GM21529 (cell line): ENCODE measurements at regions not wholly inside any gene's neighbourhood (a gene's known extent, or its start where the extent isn't known, plus 50 kb on each side); places are given as distances from the start of the nearest gene placed in this dataset.
"Not testable (repeated sequence)": the region's sequence is repeated elsewhere in the genome, so short reads cannot be mapped to it uniquely, and the experiment has no call there.

Experiments used
- ATAC-seq: cut with Tn5 transposase; IDR thresholded peaks from one replicate; pipeline ENCODE4 v1.9.1; 2021; ENCODE audit not compliant: unreplicated experiment

DNA sequence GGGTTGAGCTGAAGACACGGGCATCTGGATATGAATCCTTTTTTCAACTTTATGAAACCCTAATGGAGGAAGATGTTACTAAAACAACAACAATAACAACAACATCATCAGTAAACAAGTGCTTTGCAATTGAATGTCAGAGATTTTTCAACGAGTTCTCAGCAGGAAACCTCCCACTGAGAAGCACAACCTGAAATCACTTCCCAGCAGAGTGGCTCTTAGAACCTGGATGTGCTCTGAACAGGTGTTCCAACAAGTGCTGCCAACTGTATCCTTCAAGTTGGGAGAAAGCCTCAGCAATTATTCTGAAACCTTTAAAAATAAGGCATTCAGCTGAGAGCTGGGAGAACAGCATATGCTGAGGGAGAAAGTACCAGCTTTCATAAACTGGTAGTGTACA, 1622.7 kb upstream of the CELF4 start:
- ATAC-seq = no peak

DNA sequence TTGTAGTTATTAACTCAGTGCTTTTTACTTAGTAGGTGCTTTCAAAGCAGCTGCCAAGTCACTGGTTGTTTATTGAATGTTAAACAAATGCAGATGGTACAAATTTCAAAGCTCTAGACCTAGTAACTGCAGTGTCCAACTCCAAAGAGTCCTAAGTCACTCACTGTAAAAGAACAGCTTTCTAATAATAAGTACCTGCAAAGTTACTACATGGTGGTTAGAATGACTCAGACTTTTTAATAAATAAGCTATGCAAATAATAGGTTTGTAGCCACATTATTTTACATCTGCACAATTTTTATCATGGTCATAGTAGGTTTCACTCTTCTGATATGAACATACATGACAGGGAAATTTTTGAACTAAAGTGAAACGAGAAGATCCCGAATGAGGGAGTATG, 1620.4 kb upstream of the CELF4 start:
- no peak for ATAC-seq

DNA sequence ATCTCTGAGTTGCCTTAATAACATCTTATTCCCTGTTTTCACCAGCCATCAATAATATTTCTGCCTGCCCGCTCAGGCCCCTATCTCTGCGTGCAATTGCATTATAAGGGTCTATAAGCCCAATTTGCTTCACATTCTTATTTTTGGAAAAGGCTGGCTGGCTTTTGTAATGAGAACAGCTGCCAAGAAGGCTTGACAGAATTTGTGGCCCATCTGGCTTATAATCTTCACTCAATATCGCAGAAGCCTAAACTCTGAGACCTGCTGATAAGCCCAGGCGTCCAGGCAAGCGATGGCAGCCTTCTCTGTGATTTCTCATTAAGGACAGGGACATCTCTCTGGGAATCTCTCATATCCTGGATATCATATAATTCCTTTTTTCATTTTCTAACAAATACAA, 1618.6 kb upstream of the CELF4 start:
- ATAC-seq = no peak

DNA sequence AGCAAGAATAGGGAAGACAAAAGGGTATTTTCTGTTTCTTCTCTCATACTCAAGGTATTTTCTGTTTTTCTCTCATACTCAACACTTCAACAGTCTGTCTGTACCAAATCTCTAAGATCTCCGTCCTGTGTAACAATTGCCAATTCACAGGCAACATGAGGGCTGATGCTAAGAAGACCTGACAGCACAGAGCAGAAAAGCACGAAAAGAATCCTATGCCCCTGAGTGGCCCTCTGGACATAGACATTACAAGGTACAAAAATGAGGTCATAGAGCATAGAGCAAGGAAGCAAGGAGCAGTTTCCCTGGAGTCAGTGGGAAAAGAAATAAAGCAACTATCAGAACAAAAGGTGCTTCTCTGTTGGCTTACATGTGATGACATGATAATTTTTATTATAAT, 1612.6 kb upstream of the CELF4 start:
- ATAC-seq = no peak

DNA sequence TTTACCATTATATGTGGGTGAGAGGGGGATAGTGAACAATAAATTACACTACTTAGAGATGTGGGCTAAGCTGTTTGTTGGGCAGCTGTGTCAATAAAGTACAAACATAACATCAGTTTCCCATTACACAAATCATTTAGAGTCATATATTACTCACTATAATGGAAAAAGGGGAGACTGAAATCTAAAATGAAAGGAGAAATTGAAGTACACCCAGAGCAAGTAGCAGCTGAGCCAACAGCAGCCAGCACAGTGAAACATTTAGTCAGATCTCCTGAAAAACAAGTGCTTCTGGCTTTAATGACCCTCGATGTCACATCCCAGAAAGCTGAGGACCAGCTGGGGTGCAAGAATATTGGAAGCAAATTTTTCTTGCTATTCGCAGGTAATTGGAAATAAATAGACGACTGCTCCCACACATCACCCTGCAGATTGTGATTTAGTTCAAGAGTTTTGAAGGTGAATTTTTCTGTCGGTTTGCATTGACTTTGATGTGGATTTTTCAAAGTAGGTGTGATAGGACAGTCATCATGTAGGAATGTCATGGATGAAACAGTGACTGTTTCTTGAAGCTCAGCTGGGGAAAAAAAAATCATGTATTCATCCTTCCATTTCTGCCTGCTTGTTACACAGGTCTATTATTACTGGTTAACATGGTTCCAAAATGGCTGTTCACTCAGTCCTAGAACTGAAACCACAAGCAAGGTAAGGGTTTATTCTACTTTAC, 1607.3 kb upstream of the CELF4 start:
- ATAC-seq = no peak

DNA sequence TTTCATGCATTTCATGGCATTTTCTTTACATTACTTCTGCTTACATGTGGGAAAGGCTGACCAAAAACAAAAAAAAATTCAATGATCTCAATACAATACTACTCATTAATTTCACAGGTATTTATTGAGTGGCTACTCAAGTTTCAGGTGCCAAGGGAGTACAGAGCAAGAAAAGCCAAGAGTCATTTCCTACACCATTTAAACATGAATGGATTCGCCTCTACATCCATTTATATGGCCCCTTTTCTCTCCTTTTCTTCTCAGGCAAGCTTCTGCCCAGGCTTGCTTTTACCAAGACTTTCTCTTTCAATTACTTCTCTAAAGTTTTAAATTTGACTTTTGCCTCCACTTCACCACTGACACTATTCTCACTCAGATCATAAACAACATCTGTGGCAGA, 1603.1 kb upstream of the CELF4 start:
- no peak for ATAC-seq

DNA sequence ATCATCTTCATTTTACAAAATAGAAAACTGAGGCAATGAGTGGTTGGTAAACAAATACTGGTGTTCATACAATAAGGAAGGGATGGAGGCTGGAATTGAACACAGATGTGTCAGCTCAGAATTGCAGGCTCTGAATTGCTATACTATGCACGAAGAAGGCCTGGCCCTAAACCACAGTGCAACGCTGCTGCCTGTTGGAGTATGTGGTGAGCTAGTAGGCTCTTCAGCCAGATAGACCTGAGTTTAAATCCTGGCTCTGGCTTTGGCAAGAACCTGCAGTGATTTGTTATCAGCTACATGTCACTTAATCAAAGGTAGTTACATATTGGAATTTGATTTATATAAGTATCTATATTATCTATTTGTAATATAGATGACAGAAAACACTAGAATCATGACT, 1602.4 kb upstream of the CELF4 start:
- no peak for ATAC-seq

DNA sequence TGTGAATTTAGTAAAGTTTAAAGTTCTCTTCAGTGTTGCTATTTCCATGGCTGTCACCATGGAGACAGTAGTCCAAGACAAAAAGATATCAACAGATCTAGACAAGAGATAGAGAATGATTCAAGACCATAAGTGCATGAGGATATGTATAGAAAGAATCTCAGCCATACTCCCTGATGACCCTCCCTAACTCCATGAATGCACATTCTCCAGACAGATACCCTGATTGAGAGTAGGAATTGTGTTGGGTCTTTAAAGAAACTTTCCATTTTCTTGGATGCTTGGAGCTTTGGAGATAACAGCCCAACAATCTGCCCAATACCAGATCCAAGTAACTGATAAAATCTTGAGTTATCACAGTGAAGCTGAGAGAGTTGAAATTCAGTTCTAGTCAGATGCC, 1601.2 kb upstream of the CELF4 start:
- ATAC-seq = no peak

DNA sequence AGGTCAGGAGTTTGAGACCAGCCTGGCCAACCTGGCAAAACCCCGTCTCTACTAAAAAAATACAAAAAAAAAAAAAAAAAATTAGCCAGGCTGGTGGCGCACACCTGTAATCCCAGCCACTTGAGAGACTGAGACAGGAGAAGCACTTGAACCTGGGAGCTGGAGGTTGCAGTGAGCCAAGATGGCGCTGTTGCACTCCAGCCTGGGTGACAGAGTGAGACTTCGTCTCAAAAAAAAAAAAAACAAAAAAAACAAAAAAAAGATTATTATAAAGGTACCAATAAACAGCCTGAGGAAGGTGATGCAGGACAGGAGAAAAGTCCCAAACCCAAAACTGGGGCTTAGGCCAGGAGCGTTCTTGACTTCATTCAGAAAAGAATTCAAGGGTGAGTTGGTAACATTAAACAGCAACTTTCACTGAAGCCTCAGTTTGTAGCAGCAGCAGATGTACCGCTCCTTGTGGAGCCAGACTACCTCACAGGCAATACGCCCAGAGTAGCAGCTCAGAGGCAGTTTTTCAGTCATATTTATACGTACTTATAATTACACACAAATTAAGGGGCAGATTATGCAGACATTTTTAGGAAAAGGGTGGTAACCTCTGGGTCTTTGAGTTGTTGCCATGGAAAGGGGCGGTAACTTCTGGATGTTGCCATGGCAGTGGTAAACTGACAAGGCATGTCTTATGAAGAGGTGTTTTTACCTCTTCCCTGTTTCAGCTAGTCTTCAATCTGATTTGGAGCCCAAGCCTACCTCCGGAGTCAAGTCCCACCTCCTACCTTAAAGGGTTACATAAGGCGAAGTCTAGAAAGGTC, 1596.6 kb upstream of the CELF4 start:
- no peak for ATAC-seq

DNA sequence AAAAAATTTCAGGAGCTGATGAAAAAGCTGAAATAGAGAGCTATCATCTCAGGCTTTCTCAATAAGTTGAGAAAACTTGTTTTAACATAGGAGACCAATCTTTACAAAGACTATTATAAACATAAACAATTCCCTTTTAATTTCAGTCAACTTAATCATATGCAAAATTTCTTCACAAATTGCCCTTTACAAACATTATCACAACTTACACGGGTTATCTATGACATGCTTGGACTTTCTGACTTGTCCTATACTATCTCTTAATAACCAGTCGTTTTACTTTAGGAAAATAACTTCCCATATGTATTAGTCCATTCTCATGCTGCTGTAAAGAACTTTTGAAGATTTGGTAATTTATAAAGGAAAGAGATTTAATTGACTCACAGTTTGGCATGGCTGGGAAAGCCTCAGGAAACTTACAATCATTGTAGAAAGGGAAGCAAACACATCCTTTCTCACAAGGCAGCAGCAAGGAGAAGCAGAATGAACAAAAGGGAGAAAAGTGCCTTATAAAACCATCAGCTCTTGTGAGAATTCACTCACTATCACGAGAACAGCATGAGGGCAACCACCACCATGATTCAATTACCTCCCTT, 1583.7 kb upstream of the CELF4 start:
- ATAC-seq = no peak

DNA sequence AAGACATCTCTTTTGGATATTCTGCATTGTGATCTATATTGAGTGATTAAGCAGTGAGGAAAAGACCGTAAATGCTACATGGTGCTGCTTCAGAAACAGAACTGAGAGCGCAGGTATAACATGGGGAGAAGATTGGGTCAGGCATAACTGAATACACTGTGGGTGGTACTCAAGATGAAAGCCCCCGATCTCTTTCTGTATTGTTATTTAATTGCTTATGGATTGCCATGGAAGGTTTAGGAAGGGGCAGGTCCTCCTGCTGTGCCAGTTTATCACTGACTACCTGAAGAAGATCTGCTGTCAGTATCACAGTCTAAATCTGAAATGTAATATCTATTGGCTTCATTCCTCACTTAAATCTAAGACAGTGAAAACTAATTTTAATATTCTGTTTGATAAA, 1568.7 kb upstream of the CELF4 start:
- no peak for ATAC-seq

DNA sequence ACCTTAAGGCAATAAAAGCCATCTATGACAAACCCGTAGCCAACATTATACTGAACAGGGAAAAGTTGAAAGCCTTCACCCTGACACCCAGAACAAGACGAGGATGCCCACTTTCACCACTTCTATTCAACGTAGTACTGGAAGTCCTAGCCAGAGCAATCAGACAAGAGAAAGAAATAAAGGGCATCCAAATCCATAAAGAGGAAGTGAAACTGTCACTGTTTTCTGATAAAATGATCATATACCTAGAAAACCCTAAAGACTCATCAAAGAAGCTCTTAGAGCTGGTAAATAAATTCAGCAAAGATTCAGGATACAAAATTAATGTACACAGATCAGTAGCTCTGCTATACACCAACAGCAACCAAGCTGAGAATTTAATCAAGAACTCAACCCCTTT, 1561.9 kb upstream of the CELF4 start:
- ATAC-seq = not testable (repeated sequence)

DNA sequence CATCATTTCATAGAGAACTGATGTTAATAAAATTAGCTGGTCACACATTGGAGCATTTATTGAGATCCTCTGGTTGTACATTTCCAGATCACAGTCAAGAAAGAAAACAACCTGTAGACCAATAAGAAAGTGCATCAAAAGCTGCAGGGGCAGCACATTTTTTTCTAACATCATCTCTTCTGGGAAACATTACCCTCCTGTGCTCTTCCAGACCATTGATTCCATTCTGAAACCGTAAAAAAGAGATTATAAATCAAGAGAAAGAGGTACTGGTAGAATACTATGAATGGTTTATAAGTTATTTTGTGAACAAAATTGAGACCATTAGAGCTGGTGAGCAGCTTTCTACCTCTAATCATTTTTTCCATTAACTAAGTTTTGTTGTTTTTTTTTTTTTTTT, 1548.2 kb upstream of the CELF4 start:
- no peak for ATAC-seq

DNA sequence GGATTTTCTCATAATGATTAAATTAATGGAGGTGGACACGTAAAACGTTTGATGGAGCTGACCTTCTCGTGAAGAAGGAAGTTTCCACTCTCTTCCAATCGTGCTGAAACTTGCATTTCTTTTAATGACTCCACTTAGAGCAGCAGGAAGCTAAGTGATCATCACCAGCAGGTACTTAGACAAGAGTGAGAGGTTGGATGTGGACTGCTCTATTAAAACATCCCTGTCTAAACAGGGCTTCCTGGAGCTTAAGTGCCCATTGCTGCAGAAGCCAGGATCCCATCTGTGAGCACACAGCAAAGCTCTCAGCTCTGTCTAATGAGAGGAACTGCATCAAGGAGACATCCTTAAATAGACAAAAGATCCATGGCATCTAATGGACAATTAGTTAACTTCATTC, 1539.5 kb upstream of the CELF4 start:
- ATAC-seq = no peak

DNA sequence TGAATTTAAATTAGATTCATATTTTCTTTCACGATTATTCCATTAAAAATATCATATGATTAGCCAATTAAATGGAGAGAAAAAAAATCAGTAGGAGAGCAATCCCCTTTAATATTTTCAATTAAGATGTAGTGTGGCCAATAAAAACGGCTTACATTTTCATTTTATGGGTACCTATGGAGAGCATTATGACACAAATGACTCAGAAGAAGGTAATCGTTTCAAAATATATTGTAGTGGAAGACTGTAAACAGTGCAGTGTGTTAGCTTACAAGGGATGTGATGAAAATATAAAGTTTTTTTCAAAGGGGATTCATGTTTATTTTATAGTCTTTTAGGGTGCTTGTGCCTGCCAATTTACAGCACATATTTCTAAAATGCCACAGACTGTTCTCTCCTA, 1507.4 kb upstream of the CELF4 start:
- ATAC-seq = no peak

DNA sequence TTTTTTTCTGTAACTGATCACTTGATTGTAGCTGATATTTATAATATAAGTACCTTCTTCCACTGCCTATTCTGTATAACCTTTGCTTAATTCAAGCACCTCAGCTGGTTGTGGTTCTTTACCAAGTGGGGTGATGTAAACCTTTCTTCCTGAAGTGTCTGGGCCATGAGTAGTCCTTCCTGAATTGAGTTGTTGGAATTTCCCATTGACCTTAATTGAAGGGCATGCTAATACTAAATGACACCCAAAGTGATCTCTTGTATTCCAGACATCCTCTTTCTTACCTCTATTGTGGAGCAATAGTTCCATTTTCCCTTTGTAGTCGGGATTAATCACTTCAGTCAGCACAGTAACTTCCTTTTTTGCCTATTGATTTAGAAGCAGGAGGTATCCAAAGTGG, 1496.8 kb upstream of the CELF4 start:
- ATAC-seq = no peak

DNA sequence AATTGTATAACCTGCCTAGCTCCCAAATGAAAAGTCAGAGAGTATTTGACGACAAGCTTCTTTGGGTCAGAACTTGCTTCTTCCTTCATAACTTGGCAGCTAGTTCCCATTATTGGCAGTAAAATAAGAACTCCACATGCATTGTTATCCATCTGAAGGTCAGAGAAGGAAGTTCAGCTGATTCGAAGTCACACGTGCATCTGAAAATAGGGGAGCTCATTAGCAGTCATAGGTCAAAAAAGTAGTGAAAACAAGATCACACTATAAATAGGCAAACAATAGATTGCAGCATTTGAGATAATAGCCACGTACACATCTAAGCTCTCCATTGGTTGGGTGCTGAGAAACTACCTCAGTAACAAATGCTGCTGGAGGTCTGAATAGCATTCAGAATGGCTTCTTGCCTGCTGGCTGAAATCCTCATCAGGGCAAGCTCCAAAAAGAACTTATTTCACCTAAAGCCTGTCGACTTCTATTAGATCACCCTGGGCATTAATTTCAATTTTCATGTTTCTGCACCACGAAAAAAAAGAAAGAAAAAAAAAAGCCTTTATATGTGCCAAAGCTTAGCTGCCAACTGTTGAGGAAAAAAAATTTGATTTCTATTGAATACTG, 1492.9 kb upstream of the CELF4 start:
- ATAC-seq = no peak

DNA sequence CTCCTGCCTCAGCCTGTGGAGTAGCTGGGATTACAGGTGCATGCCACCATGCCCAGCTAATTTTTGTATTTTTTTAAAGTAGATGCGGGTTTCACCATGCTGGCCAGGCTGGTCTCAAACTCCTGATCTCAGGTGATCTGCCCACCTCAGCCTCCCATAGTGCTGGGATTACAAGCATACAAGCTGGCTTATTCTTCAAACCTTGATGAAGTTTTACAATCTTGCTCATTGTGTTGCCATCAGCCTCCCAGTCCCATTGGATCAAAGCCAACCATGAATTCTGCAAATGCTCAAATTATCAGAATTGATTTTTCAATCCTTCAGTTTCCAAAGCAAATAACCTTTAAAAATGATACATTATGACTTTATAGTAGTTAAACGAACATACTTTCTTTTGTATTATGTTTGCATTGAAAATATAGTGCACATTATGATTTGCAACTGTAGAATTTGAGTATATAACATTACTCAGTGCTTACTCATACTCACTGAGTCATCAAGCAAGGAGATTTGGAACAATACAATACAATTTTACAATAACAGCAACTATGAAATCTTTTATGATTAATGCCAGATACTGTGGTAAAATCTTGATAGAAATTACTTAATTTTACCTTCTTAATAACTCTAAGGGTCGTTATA, 1491.9 kb upstream of the CELF4 start:
- no peak for ATAC-seq

DNA sequence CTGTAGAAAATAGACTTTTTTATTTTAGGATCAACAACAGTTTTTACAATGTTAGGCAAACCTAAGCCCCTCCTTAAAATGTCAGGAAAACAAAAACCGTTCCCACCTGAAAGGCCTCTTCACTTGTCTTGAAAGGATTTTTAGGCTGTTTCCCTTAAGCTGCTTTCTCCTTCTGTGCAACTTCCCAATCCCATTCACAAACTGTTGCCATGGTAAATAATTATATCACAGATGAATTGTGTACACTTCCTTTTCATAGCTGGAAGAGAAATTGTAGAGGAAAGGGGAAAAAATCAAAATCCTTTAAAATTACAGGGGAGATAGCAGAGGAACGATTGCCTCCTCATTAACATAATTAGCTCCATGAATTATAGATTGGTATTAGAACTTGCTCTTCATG, 1488.0 kb upstream of the CELF4 start:
- ATAC-seq = no peak

DNA sequence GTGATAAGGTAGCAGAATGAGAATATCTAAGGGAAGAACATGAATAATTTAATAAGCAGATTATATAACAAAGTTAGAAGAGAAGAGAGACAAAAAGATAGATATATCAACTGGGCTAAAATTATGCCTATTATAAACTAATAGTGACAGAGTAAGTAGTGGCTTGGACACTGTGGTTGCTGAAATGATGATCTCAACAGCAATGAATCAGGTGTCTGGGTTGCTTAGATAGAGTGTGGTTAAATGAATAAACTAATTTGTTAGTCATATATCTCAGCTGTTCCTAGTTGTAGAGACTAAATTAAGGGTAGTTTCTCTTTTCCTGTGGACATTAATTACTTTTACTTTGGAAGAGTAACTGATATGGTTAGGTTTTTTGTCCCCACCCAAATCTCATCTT, 1485.4 kb upstream of the CELF4 start:
- no peak for ATAC-seq

DNA sequence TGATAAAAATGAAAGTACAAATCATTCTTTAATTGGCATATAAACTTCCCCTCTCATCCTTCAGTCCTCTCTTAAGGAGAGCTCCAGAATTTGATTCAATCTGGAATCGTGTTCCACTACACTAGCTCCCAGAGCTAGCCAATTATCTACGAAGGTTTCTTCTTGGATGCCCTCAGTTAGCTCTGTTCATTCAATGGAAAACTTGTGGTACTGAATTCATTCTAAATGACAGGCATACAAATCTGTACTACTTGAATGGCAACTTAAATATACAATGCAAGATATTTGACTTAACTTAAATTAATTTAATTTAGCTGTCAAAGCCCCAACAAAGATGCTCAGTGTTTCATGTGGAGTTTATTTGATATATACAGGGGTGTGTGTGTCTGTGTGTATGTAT, 1474.2 kb upstream of the CELF4 start:
- ATAC-seq = no peak
